NCI-H526 (cell line): ENCODE measurements at regions not wholly inside any gene's neighbourhood (a gene's known extent, or its start where the extent isn't known, plus 50 kb on each side); places are given as distances from the start of the nearest gene placed in this dataset.
"Not testable (repeated sequence)": the region's sequence is repeated elsewhere in the genome, so short reads cannot be mapped to it uniquely, and the experiment has no call there.

ENCODE experiments used
- DNase-seq, 2 experiments: peaks; one replicate each; lab custom pipeline; 2025; lab: John Stamatoyannopoulos, UW

GRCh38 chr1:58197811-58198210 is 348.7 kb downstream of the OMA1 start:
- DNase-seq = no peak

DNA sequence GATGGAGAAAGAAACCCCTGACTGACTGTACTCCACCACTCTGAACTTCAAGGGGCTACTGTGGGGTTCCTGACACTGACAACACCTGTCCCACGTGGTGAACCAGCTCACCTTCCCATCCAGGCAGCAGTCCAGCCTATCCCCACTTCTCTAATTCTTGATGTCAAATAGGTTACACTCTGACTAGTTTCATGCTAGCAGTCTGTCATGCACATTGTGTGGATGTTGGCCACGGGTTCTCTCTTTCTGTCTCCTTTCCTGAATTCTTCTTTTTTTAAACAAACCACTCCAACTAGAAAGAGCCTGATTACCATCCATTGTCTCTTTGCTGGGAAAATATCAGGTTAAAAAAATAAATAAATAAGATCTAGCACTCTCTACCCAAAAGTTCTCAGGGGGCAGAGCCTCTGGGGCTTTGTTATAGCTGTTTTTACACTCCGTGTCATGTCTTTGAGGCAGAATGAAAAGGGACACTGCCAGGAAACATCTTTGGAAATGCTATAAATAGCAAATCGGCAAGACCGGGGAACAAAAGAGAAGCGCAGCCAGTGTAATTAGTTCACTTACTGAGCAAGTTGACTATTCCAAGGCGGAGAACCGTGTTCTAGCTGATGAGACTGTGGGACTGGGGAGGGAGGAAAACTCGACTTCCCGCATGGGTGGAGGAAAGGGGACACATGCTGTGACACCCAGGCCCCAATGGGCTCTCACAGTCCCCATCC is 356.1 kb downstream of the OMA1 start:
- DNase-seq = no peak

- DNase-seq = no peak
These were observed 357.1 kb downstream of the OMA1 start for GRCh38 chr1:58189453-58189852.

DNA sequence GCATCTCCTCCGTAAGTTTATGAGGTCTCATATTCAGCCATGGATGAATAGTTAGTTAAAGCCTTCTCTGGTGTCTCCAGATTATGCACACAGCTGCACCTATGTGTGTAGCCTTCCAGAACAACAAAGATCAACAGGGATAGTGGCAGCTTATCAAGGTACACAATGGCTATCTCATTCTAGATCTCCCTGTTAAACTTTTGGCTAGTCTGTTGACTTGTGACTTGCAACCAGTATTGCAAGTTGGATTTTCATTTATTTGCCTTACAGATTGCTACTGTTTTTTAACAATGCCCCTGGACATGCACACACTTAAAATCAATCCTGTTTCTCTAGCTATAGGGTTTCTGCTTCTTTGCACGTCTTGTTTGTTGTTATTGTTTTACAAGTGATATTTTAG is 363.2 kb downstream of the OMA1 start:
- DNase-seq = no peak

DNA sequence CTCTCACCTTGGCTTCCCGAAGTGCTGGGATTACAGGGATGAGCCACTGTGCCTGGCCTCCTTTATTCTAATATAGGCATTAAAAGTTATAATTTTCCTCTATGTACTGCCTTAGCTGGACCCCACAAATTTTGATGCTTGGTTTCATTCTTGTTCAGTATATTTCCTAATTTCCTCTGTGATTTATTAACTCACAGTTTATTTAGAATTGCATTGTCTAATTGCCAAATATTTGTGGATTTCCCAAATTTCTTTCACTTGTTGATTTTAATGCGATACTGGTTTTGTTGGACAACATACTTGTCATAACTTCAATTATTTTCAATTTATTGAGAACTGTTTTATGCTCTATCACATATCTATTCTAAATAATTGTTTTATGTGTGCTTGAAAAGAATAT is 366.0 kb downstream of the OMA1 start:
- DNase-seq = no peak

- not testable (repeated sequence) for DNase-seq
These were observed 377.4 kb downstream of the OMA1 start for GRCh38 chr1:58169160-58169559.

GRCh38 chr1:58167131-58167530 is 379.4 kb downstream of the OMA1 start:
- not testable (repeated sequence) for DNase-seq

GRCh38 chr1:58166417-58166816 is 380.1 kb downstream of the OMA1 start:
- DNase-seq = no peak

DNA sequence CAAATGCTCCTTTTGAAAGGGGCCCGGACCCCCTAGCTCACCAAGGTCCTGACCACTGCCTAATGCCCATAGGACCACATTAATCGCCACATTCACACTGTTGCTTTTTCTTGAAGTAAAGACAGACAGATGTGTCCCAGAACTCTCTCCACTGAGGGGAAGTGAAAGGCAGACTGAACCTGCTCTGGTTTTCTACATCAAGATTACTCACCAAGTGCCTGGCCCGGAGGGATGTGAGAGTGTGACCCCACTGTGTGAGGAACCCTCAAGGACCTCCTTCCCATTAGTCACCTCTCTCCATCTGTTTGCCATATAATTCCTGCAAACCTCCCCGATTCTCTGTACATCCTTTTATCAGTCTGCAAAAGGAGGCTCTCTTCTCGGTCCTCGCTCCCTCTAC is 381.5 kb downstream of the OMA1 start:
- no peak for DNase-seq

DNA sequence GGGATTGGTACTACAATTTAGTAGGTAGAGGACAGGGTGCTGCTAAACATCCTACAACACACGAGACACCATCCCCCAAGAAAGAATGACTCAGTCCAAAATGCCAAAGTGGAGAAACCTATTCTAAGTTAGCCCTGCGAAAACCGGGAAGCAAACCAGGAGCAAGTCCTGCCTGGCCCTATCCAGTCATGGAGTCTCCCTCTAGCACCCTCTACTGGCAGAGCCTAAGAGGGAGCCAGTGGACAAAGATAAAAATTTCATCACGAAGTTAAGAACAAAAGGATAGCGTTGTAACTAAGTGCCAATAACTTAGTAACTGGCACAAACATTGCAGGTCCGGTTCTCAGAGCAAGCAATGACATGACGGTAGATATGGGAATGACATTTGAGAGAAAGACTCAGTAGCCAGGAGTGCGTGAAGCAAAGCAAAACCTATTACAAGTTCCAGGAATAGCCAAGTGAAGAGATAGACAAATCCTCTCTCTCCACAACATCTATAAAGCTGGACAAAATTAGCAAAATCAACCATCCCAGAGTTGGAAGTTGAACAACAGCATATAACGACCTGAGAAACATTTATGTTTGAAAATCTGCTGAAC is 383.5 kb downstream of the OMA1 start:
- DNase-seq = peak; percentile 47 to 85

- no peak for DNase-seq
These were observed 387.1 kb downstream of the OMA1 start for GRCh38 chr1:58159434-58159830.

GRCh38 chr1:58158506-58159433 is 387.8 kb downstream of the OMA1 start:
- DNase-seq = no peak

- DNase-seq = peak; percentile 61 to 71
These were observed 388.5 kb downstream of the OMA1 start for GRCh38 chr1:58158016-58158415.

- DNase-seq = peak; percentile 65 to 82
These were observed 389.3 kb downstream of the OMA1 start for GRCh38 chr1:58157256-58157655.

- peak; percentile 60 to 66 for DNase-seq
These were observed 389.7 kb downstream of the OMA1 start for GRCh38 chr1:58156831-58157230.

DNA sequence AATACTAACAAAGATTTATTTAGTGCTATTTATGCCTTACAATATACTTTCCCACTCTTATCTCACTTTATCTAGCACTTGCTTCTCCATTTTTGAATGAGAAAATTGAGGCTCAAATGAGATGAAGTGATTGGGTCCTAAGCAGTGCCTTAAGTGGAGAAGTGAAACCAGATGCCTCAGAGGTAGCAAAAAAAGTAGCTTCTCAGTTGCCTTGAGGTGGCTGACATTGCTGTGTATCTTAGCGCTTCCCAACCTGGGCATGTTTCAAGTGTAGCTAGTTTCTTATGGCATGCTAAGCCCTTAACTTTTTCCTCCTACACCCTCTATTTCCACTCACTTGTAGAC is 390.4 kb downstream of the OMA1 start:
- DNase-seq = no peak

DNA sequence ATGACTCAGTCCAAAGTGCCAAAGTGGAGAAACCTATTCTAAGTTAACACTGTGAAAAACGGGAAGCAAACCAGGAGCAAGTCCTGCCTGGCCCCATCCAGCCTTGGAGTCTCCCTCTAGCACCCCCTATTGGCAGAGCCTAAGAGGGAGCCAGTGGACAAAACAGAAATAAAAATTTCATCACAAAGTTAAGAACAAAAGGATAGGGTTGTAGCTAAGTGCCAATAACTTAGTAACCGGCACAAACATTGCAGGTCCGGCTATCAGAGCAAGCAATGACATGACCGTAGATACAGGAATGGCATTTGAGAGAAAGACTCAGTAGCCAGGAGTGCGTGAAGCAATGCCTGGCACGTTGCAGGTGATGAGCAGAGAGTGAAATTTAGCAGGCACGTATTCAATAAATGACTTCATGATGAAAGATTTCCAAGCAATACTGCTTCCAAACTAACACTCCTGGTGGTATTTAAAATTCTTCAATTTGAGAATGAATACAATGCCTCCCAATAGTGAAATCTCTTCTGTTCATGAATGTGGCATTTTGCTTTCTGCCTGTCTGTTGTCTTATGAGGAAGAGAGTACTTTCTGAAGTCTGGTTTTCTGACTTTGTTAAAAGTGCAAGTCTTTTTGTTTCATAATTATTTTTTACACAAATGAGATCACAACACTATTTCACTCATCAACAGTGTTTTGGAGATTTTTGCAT is 391.0 kb downstream of the OMA1 start:
- DNase-seq = peak in 1 of 2 experiments; percentile 67

DNA sequence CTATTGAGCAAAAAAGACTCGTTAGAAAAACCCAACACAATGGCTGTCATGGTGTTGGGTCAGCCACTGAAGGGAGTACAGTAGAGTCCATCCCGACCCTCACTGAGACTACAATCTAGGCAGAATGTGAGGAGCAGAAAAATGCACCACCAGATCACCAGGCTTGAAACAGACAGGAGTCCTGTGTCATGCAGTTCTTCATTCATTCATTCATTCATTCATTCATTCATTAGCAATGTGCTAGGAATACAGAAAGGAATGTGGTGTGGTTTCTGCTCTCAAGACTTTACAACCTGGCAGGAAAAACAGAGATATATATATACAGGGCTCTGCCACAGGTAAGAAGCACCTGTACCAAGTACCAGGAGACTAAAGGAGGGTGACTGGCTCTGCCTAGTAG is 392.3 kb downstream of the OMA1 start:
- no peak for DNase-seq

DNA sequence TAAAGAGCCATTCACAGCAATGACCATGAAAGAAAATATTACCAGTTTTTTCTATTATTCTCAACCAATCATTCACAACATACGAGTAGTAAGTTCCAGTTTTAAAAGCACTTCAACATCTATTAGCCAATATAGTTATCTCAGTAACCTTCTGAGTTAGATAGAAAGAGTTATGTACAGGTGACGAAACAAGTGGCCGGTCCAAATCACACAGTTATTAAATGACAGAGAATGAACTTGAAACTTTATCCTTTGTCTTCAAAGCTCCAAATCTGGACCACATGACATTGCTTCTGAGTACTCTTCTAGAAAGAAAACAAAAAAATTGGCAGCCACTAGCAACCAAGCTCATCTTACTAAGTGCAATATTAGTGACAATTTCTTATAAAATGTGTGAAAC is 393.8 kb downstream of the OMA1 start:
- no peak for DNase-seq

DNA sequence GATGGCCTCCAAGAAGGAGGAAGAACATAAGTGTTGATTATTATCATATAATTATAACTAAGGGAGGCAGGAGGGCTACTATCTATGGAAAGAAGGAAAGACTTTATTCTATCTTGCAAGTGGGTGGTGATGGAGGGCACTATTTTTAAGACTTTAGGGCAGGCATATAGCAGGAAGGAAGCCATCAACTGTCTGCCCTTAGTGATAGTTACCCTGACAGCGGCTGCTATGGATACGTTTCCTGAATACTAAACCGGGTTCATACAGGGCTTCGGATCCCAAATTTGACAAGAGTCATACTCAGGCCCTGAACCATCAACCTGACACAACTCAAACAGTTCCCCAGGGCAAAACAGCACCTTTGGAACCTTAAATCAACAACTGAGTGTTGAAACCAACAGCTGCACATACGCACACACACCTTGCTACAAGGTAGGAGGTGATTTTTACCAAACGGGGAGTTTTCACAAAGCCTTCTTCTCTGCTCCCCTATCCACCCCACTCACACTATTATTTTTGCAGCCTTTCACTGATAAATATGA is 397.2 kb downstream of the OMA1 start:
- DNase-seq = no peak

GRCh38 chr1:58144698-58145270 is 401.7 kb downstream of the OMA1 start:
- DNase-seq = no peak
